ENCODE measurements at regions not wholly inside any gene's neighbourhood (a gene's known extent, or its start where the extent isn't known, plus 50 kb on each side); places are given as distances from the start of the nearest gene placed in this dataset.

DNA sequence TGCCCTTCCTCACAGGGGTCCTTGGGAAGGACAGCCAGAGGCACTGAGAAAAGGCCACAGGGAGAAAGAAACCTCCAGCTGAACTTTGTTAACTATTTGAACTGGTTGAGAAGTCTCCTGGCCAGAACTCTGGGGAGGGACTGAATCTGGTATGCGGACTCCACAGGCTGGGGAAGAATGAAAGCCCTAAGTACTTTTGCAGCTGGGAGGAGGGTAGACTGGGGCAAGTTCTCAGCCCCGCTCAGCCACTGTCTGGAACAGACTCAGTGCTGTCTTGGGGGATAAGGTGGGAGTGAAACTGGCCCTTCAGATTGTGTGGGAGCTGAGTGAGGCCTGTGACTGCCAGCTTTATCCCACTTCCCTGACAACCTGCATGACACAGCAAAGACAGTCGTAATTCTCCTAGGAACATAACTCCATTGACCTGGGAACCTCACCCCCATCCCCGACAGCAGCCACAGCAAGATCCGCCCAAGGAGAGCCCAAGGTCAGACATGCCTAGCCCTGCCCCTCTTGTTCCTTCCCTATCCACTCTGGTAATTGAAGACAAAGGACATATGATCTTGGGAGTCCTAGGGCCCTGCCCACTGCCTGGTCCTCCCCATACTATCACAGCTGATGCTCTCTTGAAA is 475.1 kb upstream of the CNTN5 start:
- DNase-seq (ENCODE audit: low read depth) = no peak

DNA sequence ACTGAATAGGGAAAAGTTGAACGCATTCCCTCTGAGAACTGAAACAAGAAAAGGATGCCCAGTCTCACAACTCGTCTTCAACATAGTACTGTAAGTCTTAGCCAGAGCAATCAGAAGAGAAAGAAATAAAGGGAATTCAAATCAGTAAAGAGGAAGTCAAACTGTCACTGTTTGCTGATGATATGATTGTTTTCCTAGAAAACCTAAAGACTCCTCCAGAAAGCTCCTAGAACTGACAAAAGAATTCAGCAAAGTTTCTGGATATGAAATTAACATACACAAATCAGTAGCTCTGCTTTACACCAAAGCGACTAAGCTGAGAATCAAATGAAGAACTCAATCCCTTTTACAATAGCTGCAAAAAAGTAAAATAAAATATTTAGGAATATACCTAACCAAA is 471.2 kb upstream of the CNTN5 start:
- DNase-seq (ENCODE audit: low read depth) = no peak

DNA sequence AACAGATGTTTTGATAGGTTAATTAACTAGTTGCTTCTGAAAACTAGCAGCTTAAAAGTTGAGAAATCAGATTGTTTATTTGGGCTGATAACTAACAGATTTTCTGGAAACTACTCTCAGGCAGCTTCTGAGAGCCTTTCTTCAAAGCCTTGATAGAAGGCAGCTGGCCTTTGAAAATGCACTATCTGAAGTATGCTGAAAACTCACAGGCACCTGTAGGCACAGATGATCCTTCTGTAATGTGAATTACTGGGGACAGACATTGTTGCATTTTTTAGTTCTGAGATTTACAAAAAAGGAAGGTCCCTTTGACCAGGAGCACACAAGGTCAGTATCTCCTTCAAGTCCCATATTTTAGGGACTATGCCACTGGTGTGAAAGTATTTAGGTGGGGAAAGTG is 460.8 kb upstream of the CNTN5 start:
- no peak for DNase-seq (ENCODE audit: low read depth)

DNA sequence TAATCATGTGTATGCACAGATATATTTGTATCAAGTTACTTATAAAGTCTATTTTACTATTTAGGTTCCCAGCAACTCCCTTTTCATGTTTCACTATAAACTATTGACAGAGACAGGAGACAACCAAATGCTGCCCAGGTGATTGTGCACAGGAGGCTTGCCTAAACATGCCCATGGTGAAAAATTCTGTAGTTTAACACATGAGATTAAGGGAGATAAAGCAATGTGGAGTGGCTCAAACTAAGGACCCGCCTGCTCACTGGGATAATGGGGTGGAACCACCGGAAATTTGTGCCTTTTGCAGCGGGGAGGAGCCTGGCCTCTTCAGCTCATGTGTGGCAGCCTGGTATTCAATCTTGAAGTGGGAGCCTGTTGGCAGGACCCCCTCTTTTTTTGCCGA is 459.5 kb upstream of the CNTN5 start:
- no peak for DNase-seq (ENCODE audit: low read depth)

DNA sequence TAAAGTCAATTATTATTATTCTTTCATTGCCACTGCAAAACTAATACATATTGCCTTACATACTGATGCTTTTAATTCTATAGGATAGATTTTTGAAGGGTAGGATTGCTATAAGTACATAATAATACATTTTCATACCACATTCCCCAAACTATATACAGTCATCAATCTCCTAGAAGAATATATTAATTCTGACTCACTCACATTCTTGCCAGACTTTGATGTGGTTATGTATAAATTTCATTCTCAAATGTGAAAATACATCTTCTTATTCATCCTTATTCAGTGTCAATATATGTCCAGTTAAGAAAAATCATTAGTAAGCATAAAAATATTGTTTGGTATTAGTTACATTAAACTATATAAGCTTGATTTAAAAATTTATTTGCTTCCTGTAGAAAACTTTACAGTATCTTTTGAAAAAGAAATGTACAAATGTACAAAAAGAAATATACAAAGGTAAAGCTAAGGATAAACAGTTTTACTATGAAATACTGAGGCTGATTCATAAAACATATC is 458.8 kb upstream of the CNTN5 start:
- no peak for DNase-seq (ENCODE audit: low read depth)

DNA sequence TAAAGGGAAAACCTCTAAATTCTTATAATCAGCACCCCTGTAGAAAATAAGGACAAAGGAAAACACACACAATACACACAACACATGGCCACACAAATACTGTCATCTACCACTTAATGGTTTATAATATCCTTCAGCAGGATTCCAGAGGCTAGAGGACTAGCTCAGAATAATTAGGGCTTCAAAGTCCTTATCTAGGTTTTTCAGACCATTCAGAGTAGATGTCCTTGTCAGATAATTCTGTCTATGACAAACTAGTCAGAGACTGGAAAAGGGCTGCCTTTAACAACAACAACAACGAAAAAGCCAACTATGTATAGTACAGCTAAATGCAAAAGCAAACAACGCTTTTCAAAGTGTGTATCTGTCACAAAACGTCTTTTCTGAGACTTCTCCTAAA is 456.5 kb upstream of the CNTN5 start:
- no peak for DNase-seq (ENCODE audit: low read depth)

DNA sequence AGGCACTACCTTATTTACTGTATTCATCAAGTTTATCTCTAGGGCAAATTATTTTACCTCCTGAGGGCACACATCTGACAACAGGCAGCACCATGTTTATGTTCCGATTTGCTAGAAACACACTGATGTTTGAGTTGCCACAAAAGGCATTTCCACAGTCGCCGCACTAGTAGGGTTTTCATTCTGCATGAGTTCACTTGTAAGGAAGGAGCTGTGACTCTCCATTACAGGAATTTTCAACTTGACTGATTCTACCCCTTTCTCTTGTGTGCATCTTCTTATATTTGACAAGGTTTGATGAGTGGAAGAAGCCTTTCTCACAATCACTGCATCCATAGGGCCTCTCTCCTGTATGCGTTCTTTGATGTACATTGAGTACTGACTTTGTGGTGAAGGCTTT is 455.9 kb upstream of the CNTN5 start:
- no peak for DNase-seq (ENCODE audit: low read depth)

DNA sequence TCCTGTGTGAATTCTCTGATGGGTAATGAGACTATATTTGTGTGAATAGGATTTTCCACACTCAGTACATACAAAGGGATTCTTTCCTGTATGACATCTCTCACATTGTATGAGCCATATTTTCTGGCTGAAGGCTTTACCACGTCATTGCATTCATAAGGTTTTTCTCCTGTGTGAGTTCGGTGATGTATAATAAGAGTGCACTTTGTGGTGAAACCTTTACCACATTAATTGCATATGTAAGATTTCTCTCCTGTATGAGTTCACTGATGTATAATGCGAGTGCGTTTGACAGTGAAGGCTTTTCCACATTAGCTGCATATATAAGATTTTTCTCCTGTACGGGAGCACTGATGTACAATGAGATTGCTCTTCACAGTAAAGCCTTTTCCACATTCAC is 455.4 kb upstream of the CNTN5 start:
- no peak for DNase-seq (ENCODE audit: low read depth)

DNA sequence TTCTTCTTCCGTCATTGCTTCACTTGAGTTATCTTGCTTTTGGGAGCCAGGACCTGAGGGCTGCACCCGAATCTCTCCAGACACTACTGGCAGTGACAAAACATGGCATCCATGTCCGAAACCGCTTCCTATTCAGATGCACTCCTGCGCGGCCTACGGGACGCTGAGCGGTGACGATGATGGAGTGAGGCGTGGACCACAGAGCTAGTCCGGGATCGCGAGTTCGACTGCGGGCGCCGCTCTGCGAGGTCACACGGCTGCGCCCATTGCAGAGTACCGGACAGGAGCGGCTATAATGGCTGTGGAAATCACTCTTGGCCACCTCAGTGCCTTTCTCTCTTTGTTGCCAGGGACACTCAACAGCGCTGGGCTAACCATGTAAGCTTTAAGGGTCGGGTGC is 453.8 kb upstream of the CNTN5 start:
- DNase-seq (ENCODE audit: low read depth) = no peak

DNA sequence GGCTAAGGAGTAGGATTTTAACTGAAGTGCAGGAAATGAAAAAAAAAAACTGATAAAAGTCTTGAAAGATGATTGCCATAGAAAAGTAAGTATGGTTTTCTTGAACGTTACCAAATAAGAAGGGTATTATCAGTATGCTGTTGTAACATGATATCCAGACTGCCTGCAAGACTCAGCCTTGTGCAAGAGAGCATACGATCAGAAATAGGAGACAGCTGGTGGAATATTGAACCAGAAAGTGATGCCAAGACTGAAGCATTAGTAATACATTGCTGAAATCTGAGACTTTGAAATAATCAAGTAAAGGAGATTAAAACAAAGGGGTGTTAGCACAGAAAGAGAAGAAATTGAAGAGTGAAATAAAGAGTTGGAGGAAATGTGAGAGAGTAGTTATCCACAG is 452.7 kb upstream of the CNTN5 start:
- no peak for DNase-seq (ENCODE audit: low read depth)

DNA sequence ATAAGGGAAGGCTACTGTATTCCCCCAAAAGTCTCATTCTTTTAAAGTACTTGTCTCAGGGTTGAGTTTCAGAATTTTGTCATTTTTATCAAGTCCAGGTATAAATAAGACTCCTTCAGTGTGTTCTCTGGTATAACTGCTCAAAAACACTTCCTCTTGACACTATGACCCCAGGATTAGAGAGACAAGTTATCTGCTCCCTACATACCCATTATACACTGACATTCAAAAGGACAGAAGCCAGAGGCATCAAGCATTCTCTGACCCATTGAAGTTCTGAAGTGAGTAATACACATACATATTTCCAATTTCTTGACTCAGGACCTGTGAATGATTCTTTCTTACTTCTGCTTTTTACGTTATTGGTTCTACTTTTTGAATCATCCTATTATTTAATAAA is 447.8 kb upstream of the CNTN5 start:
- DNase-seq (ENCODE audit: low read depth) = no peak

DNA sequence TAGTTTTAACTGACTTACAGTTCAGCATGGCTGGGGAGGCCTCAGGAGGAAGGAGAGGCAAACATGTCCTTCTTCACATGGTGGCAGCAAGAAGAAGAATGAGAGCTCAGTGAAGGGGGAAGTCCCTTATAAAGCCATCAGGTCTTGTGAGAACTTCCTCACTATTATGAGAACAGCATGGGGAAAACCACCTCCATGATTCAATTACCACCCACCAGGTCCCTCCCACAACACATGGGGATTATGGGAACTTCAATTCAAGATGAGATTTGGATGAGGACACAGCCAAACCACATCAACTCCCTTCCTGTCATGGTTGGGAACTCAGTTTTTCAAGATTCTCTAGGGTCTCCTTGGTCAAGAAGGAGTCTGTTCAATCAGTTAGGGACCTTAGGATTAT is 432.9 kb upstream of the CNTN5 start:
- no peak for DNase-seq (ENCODE audit: low read depth)

DNA sequence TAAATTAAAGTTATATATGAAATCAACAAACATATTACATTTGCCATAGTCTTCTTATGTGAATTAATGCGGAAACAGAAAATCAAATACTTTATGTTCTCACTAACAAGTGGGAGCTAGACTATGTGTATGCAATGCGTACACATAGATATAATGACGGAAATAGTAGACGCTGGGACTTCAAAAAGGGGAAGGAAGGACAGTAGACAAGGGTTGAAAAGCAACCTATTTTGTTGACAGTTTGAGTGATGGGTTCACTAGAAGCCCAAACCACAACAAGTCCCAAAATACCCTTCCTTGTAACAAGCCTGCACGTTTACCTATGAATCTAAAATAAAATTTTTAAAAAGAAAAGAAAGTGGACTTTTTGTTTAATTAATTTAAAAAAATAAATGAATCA is 430.8 kb upstream of the CNTN5 start:
- DNase-seq (ENCODE audit: low read depth) = no peak

DNA sequence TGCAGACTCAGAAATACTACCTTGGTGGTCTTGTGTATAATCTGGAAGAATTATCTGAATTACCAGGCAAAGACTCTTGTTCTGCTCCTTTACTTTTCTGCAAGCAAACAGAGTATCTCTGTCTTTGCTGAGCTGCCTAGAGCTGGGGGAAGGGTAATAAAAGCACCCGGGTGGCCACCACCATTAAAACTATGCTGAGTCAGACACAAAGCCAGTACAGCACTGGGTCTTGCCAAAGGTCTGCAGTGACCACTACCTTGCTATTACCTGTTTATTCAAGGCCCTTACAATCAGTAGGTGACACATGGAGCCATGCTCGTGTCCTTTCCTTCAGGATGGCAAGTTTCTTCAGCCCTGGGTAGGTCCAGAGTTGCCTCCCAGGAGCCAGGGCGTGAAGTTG is 420.6 kb upstream of the CNTN5 start:
- no peak for DNase-seq (ENCODE audit: low read depth)

DNA sequence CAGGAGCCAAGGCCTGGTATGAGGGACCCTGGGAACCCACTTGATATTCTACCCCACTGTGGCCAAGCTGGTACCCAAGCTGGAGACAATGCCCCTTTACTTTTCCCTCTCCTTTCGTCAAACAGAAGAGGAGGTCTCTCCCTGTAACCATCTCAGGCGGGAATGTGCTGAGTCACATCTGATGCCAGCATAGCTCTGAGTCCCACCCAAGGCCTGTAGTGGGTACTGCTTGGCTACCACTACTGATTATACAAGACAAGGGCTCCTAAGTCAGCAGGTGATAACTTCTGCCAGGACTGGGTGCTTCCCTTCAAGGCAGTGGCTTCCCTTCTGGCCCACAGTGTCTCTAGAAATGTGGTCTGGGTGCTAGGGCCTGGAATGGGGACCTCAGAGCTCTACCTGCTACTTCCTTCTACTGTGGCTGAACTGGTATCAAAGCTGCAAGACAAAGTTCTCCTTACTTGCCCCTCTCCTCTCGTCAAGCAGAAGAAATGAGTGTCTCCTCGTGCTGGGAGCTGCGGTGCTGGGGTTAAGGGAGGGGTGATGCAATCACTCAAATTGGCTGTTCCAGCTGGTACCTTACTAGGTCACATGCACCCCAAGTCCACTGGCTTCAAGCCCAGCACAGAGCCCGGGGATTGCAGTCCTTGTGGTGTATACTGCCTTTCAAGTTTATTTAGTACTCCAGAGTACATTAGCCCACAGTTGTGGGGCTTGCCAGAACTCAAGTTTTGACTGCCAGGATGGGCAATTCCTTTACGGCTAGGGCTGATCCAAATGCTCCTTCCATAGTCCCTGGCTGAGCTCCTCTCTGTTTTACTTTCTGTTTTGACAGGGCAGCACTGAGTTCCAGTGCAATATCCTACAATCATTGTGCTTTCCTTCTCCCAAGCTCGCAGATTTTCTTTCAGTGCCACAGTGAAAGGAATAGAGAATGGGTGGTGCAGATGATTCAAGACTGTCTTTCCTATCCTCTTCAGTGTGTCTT is 419.7 kb upstream of the CNTN5 start:
- DNase-seq (ENCODE audit: low read depth) = no peak

DNA sequence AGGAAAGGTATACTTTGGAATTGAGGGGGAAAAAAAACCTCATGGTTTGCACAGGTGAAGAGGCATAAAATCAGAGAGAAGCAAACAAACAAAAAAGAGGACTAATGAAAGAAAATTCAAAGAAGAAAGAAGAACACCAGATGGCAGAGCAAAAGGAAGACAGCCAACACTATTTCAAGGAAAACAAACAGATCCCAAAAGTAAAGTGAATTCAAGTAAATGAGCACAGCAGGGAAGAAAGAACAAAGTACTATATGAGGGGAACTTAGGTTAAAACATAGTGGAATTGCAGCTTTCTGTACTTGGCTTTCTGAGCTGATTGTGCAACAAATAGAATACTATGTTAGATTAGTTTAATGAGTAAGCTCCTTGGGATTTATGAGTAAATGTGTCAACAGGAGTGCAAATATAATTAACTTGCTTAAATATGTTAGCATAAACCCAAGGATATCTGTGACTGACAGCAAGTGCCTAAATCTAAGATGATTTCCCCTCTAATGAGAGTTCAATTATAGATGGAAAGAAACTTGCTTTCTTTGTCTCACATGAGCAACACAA is 404.6 kb upstream of the CNTN5 start:
- no peak for DNase-seq (ENCODE audit: low read depth)

DNA sequence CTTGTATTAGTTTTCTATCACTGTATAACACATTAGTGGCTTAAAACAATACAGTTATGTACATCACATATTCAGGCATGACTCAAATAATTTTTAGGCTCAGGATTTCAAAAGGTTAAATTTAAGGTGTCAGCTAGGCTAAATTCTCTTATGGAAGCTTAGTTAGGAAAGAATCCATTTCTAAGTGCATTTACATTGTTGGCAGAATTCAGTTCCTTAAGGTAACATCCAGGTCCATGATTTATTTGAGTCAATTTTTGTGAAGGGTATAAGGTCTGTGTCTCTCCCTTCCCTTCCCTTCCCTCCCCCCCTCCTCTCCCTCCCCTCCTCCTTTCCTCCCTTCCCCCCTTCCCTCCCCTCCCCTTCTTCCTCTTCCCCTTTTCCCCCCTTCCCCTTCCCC is 399.0 kb upstream of the CNTN5 start:
- no peak for DNase-seq (ENCODE audit: low read depth)

DNA sequence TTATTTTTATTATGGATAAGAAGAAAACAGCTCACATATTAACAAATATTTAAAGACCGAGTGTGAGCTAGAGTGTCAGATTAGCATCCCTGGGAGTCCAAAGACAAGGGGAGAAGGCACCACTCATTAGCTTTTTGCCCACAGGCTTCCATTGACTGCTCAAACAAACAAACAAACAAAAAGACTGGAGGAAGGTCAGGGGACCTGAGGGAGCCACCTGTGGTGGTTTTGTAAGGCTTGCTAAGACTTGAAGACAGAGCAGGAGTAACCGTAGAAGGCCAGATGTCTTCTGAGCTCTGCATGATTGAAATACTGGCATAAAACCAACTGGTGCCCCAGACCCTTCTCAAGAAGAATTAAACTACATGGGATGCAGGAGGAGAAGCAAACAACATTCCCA is 395.2 kb upstream of the CNTN5 start:
- no peak for DNase-seq (ENCODE audit: low read depth)

DNA sequence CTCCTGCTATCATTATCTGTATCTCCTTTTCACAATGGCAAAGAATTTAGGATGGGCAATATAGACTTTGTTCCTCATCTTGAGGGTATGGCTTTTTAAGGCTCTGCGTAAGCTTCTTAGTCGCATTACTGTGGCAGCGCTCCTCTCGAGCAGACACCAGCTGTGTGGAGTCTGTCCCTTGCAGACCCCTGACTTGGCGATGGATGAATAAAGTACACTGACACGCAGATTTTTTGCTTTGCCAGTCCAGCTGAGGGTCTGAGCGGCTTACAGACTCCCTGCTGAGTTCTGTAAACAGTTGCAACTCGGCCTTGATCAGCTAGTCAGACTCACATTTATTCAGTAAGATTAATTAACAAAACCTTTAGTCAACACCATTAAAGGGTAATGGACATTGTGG is 390.0 kb upstream of the CNTN5 start:
- DNase-seq (ENCODE audit: low read depth) = no peak

DNA sequence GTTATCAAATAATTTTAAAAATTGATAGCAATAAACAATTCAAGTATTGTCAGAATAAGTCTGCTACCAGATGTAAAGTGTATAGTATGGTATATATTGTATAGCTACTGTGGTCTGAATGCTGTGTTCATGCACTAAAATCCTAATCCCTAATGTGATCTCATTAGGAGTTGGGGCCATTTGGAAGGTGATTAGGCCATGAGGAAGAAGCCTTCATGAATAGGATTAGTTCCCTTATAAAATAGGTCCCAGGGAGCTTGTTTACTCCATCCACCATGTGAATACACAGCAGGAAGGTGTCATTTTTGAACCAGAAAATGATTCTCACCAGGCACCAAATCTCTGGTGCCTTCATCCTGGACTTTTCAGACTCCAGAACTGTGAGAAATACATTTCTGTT is 363.0 kb upstream of the CNTN5 start:
- DNase-seq (ENCODE audit: low read depth) = no peak

DNA sequence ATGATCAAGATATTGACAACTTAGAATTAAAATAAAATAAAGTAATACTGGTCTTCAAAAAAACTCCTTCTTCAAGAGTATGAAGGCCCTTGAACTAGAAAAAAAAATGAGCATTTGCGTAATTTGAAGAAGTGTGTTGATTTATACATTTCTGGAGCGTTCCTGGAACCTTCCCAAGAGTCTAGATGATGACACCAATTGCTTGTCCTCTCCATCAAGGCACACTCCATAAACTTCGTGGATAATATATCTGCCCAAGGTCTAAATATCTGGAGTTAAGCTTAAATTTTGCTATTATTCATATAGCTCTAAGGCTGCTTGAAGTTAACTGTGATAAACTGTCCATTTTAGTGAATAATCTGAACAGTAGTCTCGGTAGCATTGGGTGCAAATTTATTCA is 361.3 kb upstream of the CNTN5 start:
- DNase-seq (ENCODE audit: low read depth) = no peak

DNA sequence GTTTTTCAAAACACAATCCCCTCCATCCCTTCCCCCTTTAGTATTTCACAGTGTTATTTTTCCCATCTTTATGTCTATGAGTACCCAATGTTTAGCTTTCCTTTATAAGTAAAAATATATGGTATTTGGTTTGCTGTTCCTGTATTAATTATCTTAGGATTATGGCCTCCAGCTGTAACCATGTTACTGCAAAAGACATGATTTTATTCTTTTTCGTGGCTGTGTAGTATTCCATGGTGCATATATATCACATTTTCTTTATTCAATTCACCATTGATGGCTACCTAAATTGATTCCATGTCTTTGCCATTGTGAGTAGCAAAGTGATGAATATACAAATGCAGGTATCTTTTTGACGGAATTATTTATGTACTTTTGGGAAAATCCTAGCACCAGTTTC is 346.4 kb upstream of the CNTN5 start:
- DNase-seq (ENCODE audit: low read depth) = no peak

DNA sequence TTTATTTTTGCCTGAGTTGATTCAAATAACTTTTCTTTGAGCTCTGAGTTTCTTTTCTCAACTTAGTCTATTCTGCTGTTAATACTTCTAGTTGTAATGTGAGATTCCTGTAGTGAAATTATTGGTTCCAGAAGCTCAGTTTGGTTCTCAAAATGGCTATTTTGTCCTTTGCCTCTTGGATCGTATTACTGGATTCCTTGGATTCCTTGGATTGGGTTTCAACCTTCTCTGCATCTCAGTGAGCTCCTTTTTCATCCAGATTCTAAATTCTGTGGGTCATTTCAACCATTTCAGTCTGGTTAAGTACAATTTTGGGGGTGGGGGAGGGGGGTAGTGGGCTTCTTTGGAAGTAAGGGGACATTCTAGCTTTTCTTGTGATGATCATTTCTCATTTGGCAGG is 341.1 kb upstream of the CNTN5 start:
- DNase-seq (ENCODE audit: low read depth) = no peak
